ENCODE measurements at regions not wholly inside any gene's neighbourhood (a gene's known extent, or its start where the extent isn't known, plus 50 kb on each side); places are given as distances from the start of the nearest gene placed in this dataset.

- TF ChIP-seq DNMT3B (CRISPR knock-in tag; conservative IDR thresholded peaks at IDR 0.05): no peak
- TF ChIP-seq PAX8 (CRISPR knock-in tag; IDR thresholded peaks at IDR 0.05; ENCODE audit: borderline replicate concordance): no peak
These were observed 73.5 kb upstream of the PTPRT start (continued) for GRCh38 chr20:43263226-43263625.

GRCh38 chr20:43262341-43262740, 72.6 kb upstream of the PTPRT start:
- CTCF ChIA-PET (ENCODE audit: low intra/inter-chr PET ratio, low total read pairs): no interaction called here

More at GRCh38 chr20:43262341-43262740, 72.6 kb upstream of the PTPRT start:
- peak; percentile 30 for DNase-seq (ENCODE audit: low spot score)
- Histone ChIP-seq H4K20me1 (ENCODE audit: insufficient read depth, low read length) (no peaks in the 10 kb centered on the region), H2AFZ (ENCODE audit: low read length) (no peak overlapping the region), H3K9ac (ENCODE audit: insufficient read depth, low read depth, low read length) (no peak overlapping the region), H3K4me3 (replicated peaks in 1 of 3; ENCODE audit: insufficient read depth in 1 of 3, low read depth in 2 of 3, low read length in 3 of 3) (no peak overlapping the region), H3K4me2 (ENCODE audit: low read depth, low read length) (no peak overlapping the region), H3K27me3 (ENCODE audit: control insufficient read depth in 1 of 2, insufficient read depth in 2 of 2, low read length in 2 of 2) (peaks cover 0 to 20% of the 10 kb centered on the region in 2 experiments; a peak in 1 of 5 replicates), H3K27ac (ENCODE audit: extremely low read length, insufficient read depth, low read length) (no peak overlapping the region), H3K36me3 (replicated peaks in 1 of 2; ENCODE audit: control insufficient read depth in 1 of 2, insufficient read depth in 2 of 2, low read length in 2 of 2) (no peaks in the 10 kb centered on the region), H3K79me2 (ENCODE audit: insufficient read depth, low read length) (no peaks in the 10 kb centered on the region), H3K9me3 (ENCODE audit: low read length) (no peaks in the 10 kb centered on the region), H3K4me1 (ENCODE audit: insufficient read depth, low read length) (no peaks in the 10 kb centered on the region)
- TF ChIP-seq ZNF644 (CRISPR knock-in tag; IDR thresholded peaks at IDR 0.05; ENCODE audit: low read depth) (no peak), TEAD3 (CRISPR knock-in tag; optimal IDR thresholded peaks at IDR 0.05; ENCODE audit: borderline replicate concordance) (peak; percentile 53), ZNF513 (CRISPR knock-in tag; conservative IDR thresholded peaks at IDR 0.05) (no peak), KLF15 (CRISPR knock-in tag; IDR thresholded peaks at IDR 0.05; ENCODE audit: borderline replicate concordance) (no peak), RBFOX2 (IDR thresholded peaks at IDR 0.05; ENCODE audit: low read depth, low read length) (no peak), ATF4 (CRISPR knock-in tag; IDR thresholded peaks at IDR 0.05) (no peak), ZNF414 (CRISPR knock-in tag; IDR thresholded peaks at IDR 0.05) (no peak), ZNF205 (CRISPR knock-in tag; IDR thresholded peaks at IDR 0.05) (peak; percentile 53; the same call in 1 of the 2 replicates), ETV6 (CRISPR knock-in tag; conservative IDR thresholded peaks at IDR 0.05) (no peak)
- POLR2A ChIA-PET: no interaction called here
- 29% methylated on average over 8 of the region's 8 CpGs for WGBS (ENCODE audit: low lambda C conversion rate)
- intact Hi-C loops (cut with micrococcal nuclease; ENCODE audit: unreplicated experiment) (no loop called here), in situ Hi-C loops (cut with HindIII; ENCODE audit: extremely low pct_ligation_motif_present, low pct_unique_long_range_greater_than_20kb) (no loop called here)
- BruUV-seq (replicated peaks): no TSS peak
- FAIRE-seq: peak; percentile 32
- ATAC-seq: peak; percentile 59

All from HepG2 (cell line).